Esophagus squamous epithelium (tissue), 4 donors: ENCODE measurements at regions not wholly inside any gene's neighbourhood (a gene's known extent, or its start where the extent isn't known, plus 50 kb on each side); places are given as distances from the start of the nearest gene placed in this dataset.

Experiments used
- POLR2A ChIP-seq, 4 donors: fragments of 450-650 bp; IDR thresholded peaks; one replicate each; pipeline ENCODE4 v1.6.1; 2017; ENCODE audit warnings: antibody characterized with exemption in 4 of 4, mild to moderate bottlenecking in 4 of 4, moderate library complexity in 3 of 4
- TF ChIP-seq, protein P1 (sequence below), 6 experiments: fragments of 450-650 bp in 4 of 6; fragments of 200-600 bp in 2 of 6; sonication (generic) in 2 of 6; IDR thresholded peaks; one replicate each; pipeline ENCODE4 v1.5.1; 2016 to 2019; ENCODE audit warnings: antibody characterized with exemption in 6 of 6, mild to moderate bottlenecking in 4 of 6, moderate library complexity in 4 of 6

DNA sequence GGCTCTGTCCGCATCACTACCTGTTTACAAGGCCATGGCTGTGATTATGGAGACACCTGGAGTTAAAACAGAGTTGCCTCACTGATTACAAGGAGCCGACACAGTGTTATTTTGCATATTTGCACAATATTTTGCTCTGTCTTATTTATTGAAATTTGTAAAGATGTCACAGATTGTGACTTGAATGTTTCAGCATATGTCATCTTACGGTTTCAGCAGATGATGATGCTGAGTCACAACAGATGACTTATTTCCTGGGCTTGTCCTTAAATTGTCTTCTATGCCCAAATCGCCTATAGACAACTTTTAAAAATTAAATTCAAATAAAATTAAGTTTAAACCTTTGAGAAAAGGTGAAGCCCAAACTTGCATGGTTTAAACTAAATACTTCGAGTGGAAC is 87.1 kb upstream of the INPP4B start:
- TF ChIP-seq, protein P1, sequence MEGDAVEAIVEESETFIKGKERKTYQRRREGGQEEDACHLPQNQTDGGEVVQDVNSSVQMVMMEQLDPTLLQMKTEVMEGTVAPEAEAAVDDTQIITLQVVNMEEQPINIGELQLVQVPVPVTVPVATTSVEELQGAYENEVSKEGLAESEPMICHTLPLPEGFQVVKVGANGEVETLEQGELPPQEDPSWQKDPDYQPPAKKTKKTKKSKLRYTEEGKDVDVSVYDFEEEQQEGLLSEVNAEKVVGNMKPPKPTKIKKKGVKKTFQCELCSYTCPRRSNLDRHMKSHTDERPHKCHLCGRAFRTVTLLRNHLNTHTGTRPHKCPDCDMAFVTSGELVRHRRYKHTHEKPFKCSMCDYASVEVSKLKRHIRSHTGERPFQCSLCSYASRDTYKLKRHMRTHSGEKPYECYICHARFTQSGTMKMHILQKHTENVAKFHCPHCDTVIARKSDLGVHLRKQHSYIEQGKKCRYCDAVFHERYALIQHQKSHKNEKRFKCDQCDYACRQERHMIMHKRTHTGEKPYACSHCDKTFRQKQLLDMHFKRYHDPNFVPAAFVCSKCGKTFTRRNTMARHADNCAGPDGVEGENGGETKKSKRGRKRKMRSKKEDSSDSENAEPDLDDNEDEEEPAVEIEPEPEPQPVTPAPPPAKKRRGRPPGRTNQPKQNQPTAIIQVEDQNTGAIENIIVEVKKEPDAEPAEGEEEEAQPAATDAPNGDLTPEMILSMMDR (IDR thresholded peaks at IDR 0.05): no peak
- no peak for TF ChIP-seq POLR2A (IDR thresholded peaks at IDR 0.05)
